ENCODE measurements at regions not wholly inside any gene's neighbourhood (a gene's known extent, or its start where the extent isn't known, plus 50 kb on each side); places are given as distances from the start of the nearest gene placed in this dataset.

GRCh38 chrX:40343319-40343718 is 237.5 kb upstream of the ATP6AP2 start:
- DNase-seq: no peak
- Histone ChIP-seq H3K9me3 (ENCODE audit: insufficient read depth, low read depth) (no peaks in the 10 kb centered on the region), H3K4me2 (no peak overlapping the region), H2AFZ (no peak overlapping the region), H3K36me3 (ENCODE audit: low read depth) (no peaks in the 10 kb centered on the region), H3K27me3 (ENCODE audit: insufficient read depth, low read depth) (no peaks in the 10 kb centered on the region), H3F3A (ENCODE audit: insufficient read depth, low read depth) (no peaks in the 10 kb centered on the region), H3K79me2 (ENCODE audit: low read depth) (no peaks in the 10 kb centered on the region), H3K4me3 (no peak overlapping the region), H4K20me1 (ENCODE audit: insufficient read depth) (no peaks in the 10 kb centered on the region), H3K9me2 (ENCODE audit: insufficient read depth) (no peaks in the 10 kb centered on the region), H3K27ac (no peak overlapping the region), H3K4me1 (replicated peaks; ENCODE audit: insufficient read depth) (no peaks in the 10 kb centered on the region)
- ChIA-PET POLR2A (ENCODE audit: unreplicated experiment) (no interaction called here), CTCF (no interaction called here)
- BruUV-seq (replicated peaks): no TSS peak
- intact Hi-C loops (cut with micrococcal nuclease; ENCODE audit: unreplicated experiment): no loop called here
- no peak for TF ChIP-seq EZH2 (IDR thresholded peaks at IDR 0.05; ENCODE audit: low read depth)
- TF ChIP-seq CTCF (conservative IDR thresholded peaks at IDR 0.05): no peak

GRCh38 chrX:40340116-40340515 is 240.7 kb upstream of the ATP6AP2 start:
- H3K4me3 ChIP-seq: no peak overlapping the region
- no peaks in the 10 kb centered on the region for H3K4me1 ChIP-seq (replicated peaks; ENCODE audit: insufficient read depth)
- H3K9me3 ChIP-seq (ENCODE audit: insufficient read depth, low read depth): no peaks in the 10 kb centered on the region
- no peak overlapping the region for H3K4me2 ChIP-seq
- H4K20me1 ChIP-seq (ENCODE audit: insufficient read depth): no peaks in the 10 kb centered on the region
- H3K27ac ChIP-seq: no peak overlapping the region
- TF ChIP-seq CTCF (conservative IDR thresholded peaks at IDR 0.05): no peak
- TF ChIP-seq EZH2 (IDR thresholded peaks at IDR 0.05; ENCODE audit: low read depth): no peak
- no peaks in the 10 kb centered on the region for H3K79me2 ChIP-seq (ENCODE audit: low read depth)
- ChIA-PET POLR2A (ENCODE audit: unreplicated experiment) (no interaction called here), CTCF (no interaction called here)
- H3K9me2 ChIP-seq (ENCODE audit: insufficient read depth): no peaks in the 10 kb centered on the region
- no peaks in the 10 kb centered on the region for H3F3A ChIP-seq (ENCODE audit: insufficient read depth, low read depth)
- DNase-seq: no peak
- BruUV-seq (replicated peaks): no TSS peak
- no peaks in the 10 kb centered on the region for H3K27me3 ChIP-seq (ENCODE audit: insufficient read depth, low read depth)
- intact Hi-C loops (cut with micrococcal nuclease; ENCODE audit: unreplicated experiment): no loop called here
- no peaks in the 10 kb centered on the region for H3K36me3 ChIP-seq (ENCODE audit: low read depth)
- no peak overlapping the region for H2AFZ ChIP-seq

- no peak overlapping the region for H3K27ac ChIP-seq
- intact Hi-C loops (cut with micrococcal nuclease; ENCODE audit: unreplicated experiment): no loop called here
- no peaks in the 10 kb centered on the region for H3K9me3 ChIP-seq (ENCODE audit: insufficient read depth, low read depth)
- no peaks in the 10 kb centered on the region for H3K27me3 ChIP-seq (ENCODE audit: insufficient read depth, low read depth)
- H2AFZ ChIP-seq: no peak overlapping the region
- no peak overlapping the region for H3K4me3 ChIP-seq
- H3K36me3 ChIP-seq (ENCODE audit: low read depth): no peaks in the 10 kb centered on the region
- no peak overlapping the region for H3K4me2 ChIP-seq
- no peaks in the 10 kb centered on the region for H3K9me2 ChIP-seq (ENCODE audit: insufficient read depth)
- no peak for DNase-seq
- ChIA-PET POLR2A (ENCODE audit: unreplicated experiment) (no interaction called here), CTCF (no interaction called here)
- TF ChIP-seq CTCF (conservative IDR thresholded peaks at IDR 0.05): no peak
- no peak for TF ChIP-seq EZH2 (IDR thresholded peaks at IDR 0.05; ENCODE audit: low read depth)
- H3K79me2 ChIP-seq (ENCODE audit: low read depth): no peaks in the 10 kb centered on the region
- no TSS peak for BruUV-seq (replicated peaks)
- no peaks in the 10 kb centered on the region for H4K20me1 ChIP-seq (ENCODE audit: insufficient read depth)
- H3F3A ChIP-seq (ENCODE audit: insufficient read depth, low read depth): no peaks in the 10 kb centered on the region
- no peaks in the 10 kb centered on the region for H3K4me1 ChIP-seq (replicated peaks; ENCODE audit: insufficient read depth)
Observed at GRCh38 chrX:40333344-40333743, 235.6 kb upstream of the BCOR start.

All from PC-9 (cell line).